SKM-1 treated with dmso at 0.1 percent for 144 hours (cell line): ENCODE measurements at regions not wholly inside any gene's neighbourhood (a gene's known extent, or its start where the extent isn't known, plus 50 kb on each side); places are given as distances from the start of the nearest gene placed in this dataset.
A peak's percentile ranks its signal among the peaks of the same experiment; 100 is the strongest.
"Not testable (repeated sequence)": the region's sequence is repeated elsewhere in the genome, so short reads cannot be mapped to it uniquely, and the experiment has no call there.

ENCODE experiments used
- DNase-seq: peaks from one replicate; lab custom pipeline; 2025; ENCODE audit not compliant: unreplicated experiment; lab: John Stamatoyannopoulos, UW

DNA sequence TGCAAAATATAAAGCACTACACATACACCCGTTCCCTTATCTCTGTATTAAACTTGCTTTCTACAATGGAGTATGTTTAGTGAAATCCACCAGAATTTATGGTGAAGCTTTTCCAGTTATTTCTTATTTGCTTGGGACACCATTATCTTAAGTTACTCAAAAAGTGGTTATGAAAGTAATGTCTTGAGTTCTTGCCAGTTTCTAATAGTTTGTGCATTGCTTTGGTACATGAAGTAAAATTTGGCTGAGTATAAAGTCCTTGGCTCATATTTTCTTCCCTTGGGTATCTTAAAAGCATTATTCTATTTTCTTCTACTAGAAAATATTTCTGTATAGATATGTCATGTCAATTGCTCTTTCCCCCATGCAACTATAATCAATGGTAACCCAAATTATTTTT is 85.2 kb downstream of the POLR1F start:
- DNase-seq = no peak

DNA sequence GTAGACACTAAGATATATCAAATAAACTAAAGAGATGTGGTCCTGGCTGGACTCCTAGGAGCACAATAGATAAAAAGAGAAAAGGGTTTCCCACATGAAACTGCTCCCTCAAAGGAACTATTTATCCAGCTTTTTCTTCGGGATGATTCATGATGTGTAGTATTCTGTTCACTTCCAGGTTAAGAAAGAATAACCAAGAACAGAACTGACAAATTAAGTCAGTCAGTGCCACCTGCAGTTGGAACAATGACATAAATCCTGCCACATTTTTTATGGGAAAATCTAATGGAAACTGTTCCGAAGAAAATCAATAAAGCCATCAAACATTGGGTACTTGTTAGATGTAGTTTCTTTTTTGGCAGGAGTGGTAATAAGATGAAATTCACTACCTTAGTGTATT is 87.1 kb downstream of the POLR1F start:
- DNase-seq = no peak

DNA sequence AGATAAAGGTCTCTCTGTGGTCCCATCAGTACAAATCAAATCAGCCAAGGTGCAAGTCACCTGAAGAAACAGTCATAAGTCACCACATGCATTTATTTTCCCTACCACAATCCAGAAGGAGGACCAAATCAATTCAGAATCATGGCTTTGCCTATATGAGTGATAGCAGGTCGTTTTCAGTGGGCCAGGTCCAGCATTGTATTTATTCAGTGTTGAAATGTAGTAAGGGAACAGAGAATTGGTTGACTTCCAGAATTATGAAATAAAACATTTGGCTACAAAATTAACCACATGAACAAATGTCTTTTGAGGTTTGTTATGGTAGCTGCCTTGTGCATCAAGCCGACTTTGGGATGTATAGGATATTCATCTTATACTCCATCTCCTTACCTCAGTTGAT is 88.4 kb downstream of the POLR1F start:
- DNase-seq = no peak

DNA sequence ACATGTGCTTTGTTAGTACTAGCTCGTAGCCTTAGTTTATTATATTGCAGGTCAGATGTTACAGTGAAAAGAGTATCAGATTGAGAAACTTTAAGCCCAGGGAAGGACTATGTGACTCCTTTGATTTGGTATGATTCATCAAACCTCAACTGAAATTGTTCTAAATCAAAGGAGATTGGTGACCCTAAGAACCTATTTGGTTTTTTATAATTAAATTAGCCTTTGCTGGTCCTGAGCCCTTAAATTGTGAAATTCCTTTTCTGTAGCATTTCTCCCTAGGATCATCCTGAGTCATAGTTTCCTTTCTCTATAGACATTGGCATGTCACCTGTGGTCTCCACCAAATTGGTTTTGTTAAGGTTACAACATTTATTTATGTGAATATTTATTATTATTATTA is 89.7 kb downstream of the POLR1F start:
- no peak for DNase-seq

DNA sequence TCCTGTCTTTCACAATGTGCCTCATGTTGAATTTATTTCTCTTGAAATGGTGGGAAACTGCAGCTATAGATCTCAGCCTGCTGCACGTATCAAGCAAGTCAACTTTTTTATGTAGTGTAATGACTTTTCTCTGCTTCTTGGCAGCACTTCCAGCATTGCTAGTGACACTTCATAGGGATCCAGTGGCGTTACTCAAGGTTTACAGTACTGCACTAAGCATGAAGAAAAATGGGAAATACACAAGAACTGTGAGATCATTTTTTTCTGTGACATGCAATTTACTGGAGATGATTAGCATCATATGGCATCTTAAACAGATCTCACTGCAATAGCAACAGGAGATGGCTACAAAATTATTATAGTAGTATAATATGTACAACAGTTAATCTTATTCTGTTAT is 90.9 kb downstream of the POLR1F start:
- DNase-seq = no peak

DNA sequence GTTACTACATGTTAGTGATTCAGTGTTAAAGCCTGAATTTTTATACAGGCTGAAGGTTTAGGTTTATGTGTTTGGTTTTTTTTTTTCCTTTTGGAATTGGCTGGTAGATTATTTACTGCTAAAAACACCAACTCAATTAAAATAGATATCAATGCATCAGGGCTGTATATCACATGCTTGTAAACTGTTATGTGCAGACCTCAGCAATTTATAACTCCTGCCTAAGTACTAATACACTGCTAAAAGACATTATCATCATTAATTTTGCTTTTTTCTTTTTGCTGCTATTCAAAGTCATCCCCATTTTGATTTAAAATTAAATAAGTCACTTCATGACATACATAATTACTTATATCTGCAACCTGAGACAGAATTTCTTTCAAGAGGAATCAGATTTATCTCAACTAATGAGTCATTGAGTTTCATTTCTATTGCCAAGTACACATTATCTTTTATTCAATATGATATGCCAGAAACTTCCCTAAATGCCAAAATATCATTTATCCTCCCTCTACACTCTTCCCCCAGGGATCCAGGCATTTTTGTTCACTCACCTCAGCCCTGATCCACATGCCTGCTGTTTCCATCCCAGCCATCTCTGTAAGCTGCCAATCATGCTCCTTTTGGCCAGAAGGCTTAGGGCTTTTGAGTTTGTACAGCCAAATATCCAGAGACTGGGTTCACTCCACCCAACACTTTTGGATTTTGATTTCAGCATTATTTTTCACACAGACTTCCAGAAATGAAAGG is 98.5 kb downstream of the POLR1F start:
- no peak for DNase-seq

DNA sequence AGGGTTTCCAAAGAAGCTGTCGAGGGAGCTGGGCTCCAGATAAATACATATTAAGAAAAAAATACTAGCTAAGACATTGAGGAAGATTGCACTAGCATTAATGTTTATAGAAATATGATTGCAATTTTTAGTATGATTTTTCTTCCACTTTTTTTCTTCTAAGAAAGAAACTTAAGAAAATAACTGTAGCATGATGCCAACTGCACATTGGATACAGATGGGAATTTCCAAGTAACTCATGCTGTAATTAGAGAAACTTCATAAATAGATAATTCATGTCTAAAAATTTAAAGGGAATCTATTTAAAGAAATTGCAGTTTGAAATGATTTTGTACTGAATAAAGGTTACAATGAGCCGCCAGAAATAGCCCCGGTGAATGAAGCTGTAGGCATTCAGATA is 119.4 kb downstream of the POLR1F start:
- no peak for DNase-seq

DNA sequence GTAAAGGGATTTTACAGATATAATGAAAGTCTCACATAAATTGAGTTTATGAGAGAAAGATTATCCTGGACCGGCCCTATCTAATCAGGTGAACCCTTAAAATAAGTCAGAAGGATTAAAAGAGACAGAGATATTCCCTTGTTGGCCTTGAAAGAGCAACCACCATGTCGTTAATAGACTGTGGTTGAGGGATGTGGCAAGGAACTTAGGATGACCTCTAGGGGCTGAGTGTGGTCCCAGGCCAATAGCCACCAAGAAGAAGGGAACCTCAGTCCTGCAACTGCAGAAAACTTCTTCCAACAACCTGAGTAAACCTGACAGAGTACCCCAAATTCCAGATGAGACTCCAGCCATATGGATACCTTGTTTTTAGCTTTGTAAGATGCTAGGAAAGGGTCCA is 121.5 kb downstream of the POLR1F start:
- DNase-seq = peak; percentile 10

DNA sequence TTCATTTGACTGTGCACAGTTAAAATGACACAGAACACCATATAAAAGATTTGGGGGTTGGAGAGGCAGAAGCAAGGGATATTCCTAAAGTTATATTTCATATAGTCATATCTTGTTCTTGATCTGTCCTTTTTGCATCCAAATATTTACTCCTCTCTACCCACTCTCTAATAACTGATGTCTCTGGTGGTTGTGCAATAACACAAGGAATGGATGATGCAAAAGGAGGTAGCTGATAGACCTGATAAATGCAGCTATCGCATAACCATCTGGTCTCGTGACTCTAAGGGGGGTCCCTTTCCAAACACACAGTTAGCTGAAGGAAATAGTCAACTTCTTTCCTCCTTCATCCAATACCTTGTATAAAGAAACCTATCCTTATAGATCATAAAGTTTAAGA is 123.1 kb downstream of the POLR1F start:
- no peak for DNase-seq

DNA sequence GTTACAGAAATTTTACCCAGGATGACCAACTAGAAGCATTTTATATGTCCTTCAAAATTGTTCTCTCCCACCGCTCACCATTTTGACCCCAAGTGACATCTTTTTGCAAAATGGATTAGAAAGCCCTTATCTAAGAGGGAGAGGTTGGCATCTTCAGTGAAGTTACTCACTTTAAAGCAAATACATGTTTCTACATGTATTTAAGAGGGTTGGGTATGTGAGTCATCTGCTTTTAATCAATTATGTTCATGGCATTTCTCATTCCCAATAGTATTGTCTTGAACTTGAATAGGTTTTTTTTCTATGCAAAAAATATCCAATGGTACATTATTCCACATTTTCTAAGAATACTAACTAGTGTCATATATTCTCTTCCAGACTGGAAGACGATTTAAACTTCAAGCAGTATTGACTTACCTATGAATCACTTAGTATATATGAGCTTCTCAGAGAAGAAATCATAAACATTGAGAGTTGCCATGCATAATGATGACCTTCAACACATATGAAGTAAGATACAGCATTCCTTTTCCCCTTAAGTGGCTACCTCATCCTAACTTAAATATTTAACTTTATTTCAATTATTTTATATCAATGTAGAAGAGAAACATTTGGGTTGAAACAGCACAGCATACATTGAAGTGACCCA is 132.8 kb downstream of the POLR1F start:
- DNase-seq = no peak

DNA sequence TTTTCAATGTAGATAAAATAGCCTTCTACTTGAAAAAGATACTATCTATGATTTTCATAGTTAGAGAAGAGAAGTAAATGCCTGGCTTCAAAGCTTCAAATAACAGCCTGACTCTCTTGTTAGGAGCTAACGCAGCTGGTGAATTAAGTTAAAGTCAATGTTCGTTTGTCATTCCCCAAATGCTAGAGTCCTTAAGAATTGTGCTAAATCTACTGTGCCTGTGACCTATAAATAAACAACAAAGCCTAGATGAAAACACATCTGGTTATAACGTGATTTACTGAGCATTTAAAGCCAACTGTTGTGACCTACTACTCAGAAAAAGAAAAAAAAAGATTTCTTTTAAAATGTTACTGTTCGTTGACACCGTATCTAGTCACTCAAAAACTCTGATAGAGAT is 134.7 kb downstream of the POLR1F start:
- DNase-seq = no peak

DNA sequence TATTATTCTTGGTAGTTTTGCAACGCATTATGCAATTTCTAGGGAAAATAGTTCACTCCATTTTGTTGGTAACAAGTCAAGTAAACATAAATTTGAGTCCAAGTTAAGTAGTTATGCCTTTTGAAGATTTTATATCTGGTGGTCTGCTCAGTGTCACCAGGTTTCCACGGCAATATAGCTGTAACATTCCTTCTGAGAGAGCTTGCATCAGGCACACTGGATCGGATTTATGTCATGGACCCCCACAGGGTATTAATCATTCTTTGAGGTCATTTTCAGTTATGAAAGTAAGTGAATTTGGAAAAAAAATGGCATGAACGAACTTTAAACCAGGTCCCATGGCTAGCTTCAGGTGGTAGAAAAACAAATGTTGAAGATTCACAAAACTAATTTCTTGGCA is 136.3 kb downstream of the POLR1F start:
- no peak for DNase-seq

DNA sequence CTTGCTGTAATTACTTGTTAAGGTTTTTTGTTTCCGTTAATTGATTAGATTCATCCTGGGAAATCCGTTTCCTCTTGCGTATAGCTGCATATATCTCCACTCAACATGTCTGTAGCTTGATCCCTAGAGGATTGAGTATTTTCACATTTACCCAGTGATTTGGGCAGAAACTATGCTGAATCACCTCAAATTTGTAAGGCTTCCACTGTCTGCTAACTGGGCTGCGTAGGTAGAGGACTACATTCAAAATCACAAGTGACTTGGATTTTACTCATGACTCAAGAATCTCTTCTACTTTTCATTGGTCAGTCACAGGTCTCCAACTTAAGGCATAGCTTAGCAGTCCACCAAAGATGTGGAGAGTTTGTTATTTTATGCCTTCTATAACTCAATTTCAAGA is 141.8 kb downstream of the POLR1F start:
- no peak for DNase-seq

DNA sequence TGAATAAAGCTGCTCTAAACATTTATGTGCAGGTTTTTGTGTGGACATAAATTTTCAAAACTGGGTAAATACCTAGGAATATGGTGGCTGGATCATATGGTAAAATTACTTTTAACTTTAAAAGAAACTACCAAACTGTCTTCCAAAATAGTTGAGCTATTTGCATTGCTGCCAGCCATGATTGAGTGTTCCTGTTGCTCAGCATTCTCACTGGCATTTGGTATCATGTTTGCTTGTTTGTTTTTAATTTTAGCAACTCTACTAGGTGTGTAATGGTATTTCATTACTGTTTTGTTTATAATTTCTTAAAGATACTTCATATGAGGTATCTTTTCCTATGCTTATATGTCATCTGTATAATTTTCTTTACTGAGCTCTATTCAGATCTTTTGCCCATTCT is 143.2 kb downstream of the POLR1F start:
- no peak for DNase-seq

DNA sequence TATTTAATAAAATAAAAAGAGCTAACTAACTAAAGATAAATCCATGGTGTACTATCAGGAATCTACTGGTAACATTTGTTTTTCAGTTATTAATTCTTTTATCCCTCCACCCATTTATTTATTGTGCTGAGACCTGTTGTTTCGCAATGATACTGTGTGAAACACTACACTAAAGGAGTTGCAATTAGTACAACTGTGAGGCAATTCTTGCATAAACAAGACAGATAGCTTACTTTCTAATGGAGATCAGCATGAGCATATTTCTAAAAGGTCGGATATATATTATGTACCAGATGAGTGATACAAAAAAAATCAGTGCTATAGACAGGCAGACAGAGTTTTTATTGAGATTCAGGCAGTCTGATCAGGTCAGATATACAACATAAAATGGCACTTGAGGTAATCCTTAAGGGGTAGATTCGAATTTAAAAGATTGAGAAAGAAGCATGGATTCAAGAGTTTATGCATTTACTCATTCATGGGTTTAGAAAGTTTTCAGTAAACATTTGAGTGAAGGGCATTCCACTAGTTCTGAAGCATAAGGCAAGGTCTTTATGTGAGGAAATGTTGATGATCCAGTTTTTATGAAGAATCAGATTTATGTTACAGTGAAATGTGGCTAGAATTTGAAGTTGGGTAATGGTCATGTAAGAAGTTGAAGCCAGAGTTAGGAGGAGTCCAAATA is 147.6 kb downstream of the POLR1F start:
- no peak for DNase-seq

DNA sequence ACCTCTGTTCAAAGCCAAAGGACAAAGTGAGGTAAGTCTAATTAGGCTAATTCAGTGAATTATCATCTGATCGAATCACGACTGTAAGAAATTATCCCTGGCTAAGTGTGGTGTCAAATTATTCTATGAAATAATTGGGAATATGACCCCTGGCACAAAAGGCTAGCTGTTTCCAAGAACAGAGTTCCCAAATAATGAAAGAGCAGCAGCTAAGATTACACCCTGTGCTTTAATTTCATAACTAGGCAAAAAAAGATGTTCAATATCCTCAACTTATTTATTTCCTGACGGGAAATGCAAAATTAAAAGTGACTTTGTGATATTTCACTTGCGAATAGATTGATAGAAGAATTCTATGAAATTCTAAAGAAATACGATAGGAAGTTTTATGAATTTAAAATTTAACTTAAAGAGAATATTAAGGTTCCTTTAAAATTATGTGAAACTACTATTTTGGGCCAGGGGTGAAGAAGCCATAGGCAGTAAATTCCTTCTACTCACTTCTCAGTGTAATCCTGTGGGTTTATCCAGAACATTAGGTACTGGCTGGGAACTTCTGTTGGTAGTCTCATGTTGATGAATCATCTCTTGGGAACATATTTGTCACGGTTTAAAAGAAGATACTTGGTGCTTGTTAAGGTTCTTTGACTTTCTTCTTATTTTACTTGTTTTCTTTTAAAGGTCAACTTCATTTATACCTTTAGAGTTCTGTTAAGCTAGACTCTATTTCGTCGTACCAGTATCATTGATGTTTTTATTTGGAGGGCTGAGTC is 148.5 kb downstream of the POLR1F start:
- DNase-seq = no peak

DNA sequence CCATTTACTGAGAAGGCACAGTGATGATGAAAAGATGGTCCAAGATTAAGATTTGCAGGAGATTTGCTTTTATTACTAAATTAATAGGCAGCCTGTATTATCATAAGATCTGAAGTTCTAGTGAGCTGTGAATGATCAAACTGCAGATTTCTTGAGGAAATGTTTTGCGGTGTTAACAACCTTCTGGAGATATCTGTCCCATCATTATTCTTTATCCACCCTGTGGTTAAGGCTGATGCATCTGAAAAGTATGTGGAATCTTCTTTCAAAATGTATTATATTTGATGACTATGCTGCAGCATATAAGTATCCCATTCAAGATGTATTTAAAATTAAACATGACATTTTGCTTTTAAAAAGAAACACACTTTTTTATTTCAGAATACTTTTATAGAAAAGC is 150.3 kb downstream of the POLR1F start:
- DNase-seq = no peak

DNA sequence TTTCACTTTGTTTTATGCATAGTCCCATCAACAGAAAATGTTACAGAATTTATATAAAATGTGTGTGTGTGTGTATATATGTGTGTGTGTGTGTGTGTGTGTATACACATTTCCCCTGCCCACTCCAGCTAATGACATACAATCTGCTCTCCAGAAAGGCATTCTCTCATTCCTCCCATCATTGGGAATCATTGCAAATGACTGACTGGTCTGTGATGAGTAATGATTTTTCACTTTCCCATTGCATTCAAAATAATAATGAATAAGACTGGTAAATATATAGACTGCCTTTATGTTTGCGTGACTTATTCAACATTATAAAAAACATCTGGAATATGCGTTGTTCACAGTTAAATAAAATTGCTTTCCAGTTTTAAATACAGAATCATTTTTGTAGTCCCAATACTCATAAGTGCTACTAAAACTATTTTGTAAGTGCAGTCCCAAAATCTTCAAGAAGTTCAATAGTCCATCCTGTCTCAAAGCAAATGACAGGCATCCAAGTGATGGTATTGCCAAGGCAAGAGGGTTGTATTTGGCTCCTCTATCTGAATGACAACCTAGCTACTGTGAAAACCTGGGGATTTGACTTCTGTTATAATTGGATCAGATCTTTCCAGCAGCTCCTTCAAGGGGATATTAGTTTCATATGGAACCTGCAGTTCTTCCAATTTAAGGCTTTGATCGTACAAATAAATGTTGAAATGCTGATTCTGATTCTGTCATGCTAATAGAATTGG is 150.9 kb downstream of the POLR1F start:
- DNase-seq = no peak

DNA sequence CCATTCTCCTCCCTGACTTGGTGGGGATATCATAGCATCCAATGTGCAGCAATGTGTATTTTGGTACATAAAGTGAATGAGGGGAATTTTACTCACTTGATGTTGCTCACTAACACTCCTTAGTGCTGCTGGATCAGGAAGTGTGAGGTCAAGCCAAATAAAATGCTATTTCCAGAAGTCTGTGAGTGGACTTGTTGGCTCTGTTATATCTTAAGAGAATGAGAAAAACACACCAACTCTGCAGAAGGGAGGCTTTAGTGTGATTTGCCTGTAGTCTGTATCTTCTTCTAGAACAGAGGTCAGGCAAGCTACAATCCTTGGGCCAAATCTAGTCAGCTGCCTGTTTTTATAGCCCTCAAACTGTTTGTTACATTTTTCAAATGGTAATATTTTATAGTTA is 154.3 kb downstream of the POLR1F start:
- DNase-seq = no peak

DNA sequence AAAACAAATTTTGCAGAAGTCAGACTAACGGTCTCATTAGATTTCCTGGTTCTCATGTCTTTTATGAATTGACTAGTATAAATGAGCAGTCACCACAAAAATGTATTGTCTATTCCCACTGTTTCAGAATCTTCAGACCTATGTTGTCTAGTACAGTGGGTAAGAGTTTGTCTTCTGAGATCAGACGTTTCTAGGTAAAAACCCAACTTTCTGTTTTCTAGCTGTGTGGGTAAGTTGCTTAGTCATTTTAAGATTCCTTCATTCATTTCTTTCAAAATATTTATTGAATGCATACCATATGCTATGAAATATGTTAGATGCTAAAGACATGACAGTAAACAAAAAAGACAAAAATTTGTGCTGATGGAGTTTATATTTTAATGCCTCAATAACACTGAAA is 156.3 kb downstream of the POLR1F start:
- no peak for DNase-seq

DNA sequence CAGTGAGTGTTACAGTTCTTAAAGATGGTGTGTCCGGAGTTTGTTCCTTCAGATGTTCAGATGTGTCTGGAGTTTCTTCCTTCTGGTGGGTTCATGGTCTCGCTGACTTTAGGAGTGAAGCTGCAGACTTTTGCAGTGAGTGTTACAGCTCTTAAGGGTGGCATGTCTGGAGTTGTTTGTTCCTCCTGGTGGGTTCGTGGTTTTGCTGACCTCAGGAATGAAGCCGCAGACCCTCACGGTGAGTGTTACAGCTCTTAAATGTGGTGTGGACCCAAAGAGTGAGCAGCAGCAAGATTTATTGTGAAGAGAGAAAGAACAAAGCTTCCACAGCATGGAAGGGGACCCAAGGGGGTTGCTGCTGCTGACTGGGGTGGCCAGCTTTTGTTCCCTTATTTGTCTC is 159.6 kb downstream of the POLR1F start:
- DNase-seq = not testable (repeated sequence)
